ENCODE measurements at regions not wholly inside any gene's neighbourhood (a gene's known extent, or its start where the extent isn't known, plus 50 kb on each side); places are given as distances from the start of the nearest gene placed in this dataset.

- DNase-seq (ENCODE audit: low spot score) (no peak), ATAC-seq (no peak)
- no peaks in the 10 kb centered on the region; the same call in 1 of the 2 replicates for H3K9me2 ChIP-seq (ENCODE audit: insufficient read depth)
- no peaks in the 10 kb centered on the region for H3K4me1 ChIP-seq (ENCODE audit: insufficient read depth)
- no peak overlapping the region for H2AFZ ChIP-seq
- no peaks in the 10 kb centered on the region for H3K79me2 ChIP-seq (replicated peaks; ENCODE audit: insufficient read depth)
- H3K36me3 ChIP-seq (ENCODE audit: insufficient read depth) = no peaks in the 10 kb centered on the region
- Mint-ChIP-seq H3K4me1 (peaks cover 3% of the 10 kb centered on the region; the same call in 2 of the 3 replicates), H3K36me3 (ENCODE audit: low read depth) (no peaks in the 10 kb centered on the region), H3K9me3 (no peaks in the 10 kb centered on the region), H3K27ac (no peak overlapping the region), H3K27me3 (ENCODE audit: insufficient read depth, low read depth, poor library complexity) (peaks cover under 1% of the 10 kb centered on the region), H3K4me3 (no peak overlapping the region)
- H4K20me1 ChIP-seq (replicated peaks; ENCODE audit: insufficient read depth) = no peaks in the 10 kb centered on the region
- no peaks in the 10 kb centered on the region for H3K27me3 ChIP-seq (ENCODE audit: insufficient read depth)
- H3K27ac ChIP-seq (ENCODE audit: low read depth) = no peak overlapping the region
- TF ChIP-seq ZNF331 (CRISPR knock-in tag; IDR thresholded peaks at IDR 0.05; ENCODE audit: low read depth) (no peak), EZH2phosphoT487 (IDR thresholded peaks at IDR 0.05; ENCODE audit: unreplicated experiment) (no peak)
- no peak overlapping the region for H3K4me2 ChIP-seq
- no peaks in the 10 kb centered on the region for H3F3A ChIP-seq (replicated peaks; ENCODE audit: low read depth)
- no peak overlapping the region for H3K4me3 ChIP-seq
These were observed 341.0 kb downstream of the SLC7A11 start for GRCh38 chr4:137901114-137901513.

GRCh38 chr4:137896221-137896737, 345.9 kb downstream of the SLC7A11 start:
- no peak overlapping the region for H3K4me3 ChIP-seq
- no peaks in the 10 kb centered on the region for H3K27me3 ChIP-seq (ENCODE audit: insufficient read depth)
- ATAC-seq (no peak), DNase-seq (ENCODE audit: low spot score) (no peak)
- Mint-ChIP-seq H3K4me1 (no peaks in the 10 kb centered on the region), H3K27me3 (ENCODE audit: insufficient read depth, low read depth, poor library complexity) (peaks cover 6% of the 10 kb centered on the region), H3K4me3 (no peak overlapping the region), H3K36me3 (ENCODE audit: low read depth) (no peaks in the 10 kb centered on the region), H3K27ac (no peak overlapping the region), H3K9me3 (no peaks in the 10 kb centered on the region)
- no peaks in the 10 kb centered on the region for H3F3A ChIP-seq (replicated peaks; ENCODE audit: low read depth)
- H3K36me3 ChIP-seq (ENCODE audit: insufficient read depth) = no peaks in the 10 kb centered on the region
- H3K4me2 ChIP-seq = no peak overlapping the region
- H3K27ac ChIP-seq (ENCODE audit: low read depth) = no peak overlapping the region
- H4K20me1 ChIP-seq (replicated peaks; ENCODE audit: insufficient read depth) = no peaks in the 10 kb centered on the region
- no peaks in the 10 kb centered on the region for H3K79me2 ChIP-seq (replicated peaks; ENCODE audit: insufficient read depth)
- H3K9me2 ChIP-seq (ENCODE audit: insufficient read depth) = no peaks in the 10 kb centered on the region
- H3K4me1 ChIP-seq (ENCODE audit: insufficient read depth) = no peaks in the 10 kb centered on the region
- H2AFZ ChIP-seq = no peak overlapping the region
- TF ChIP-seq EZH2phosphoT487 (IDR thresholded peaks at IDR 0.05; ENCODE audit: unreplicated experiment) = no peak
- TF ChIP-seq STAT1 (IDR thresholded peaks at IDR 0.05; ENCODE audit: unreplicated experiment) = no peak
- TF ChIP-seq REST (IDR thresholded peaks at IDR 0.05; ENCODE audit: unreplicated experiment) = no peak
- TF ChIP-seq POLR2AphosphoS5 (IDR thresholded peaks at IDR 0.05; ENCODE audit: low read depth) = no peak
- no peak for TF ChIP-seq EZH2 (IDR thresholded peaks at IDR 0.05; ENCODE audit: low read depth, unreplicated experiment)
- no peak for TF ChIP-seq CREB1 (CRISPR knock-in tag; IDR thresholded peaks at IDR 0.05; ENCODE audit: low read depth)
- TF ChIP-seq ZNF114 (CRISPR knock-in tag; IDR thresholded peaks at IDR 0.05) = no peak
- TF ChIP-seq NANOG (IDR thresholded peaks at IDR 0.05; ENCODE audit: borderline replicate concordance) = no peak
- TF ChIP-seq ZNF462 (CRISPR knock-in tag; IDR thresholded peaks at IDR 0.05) = no peak
- TF ChIP-seq ETS1 (IDR thresholded peaks at IDR 0.05) = no peak
- no peak for TF ChIP-seq ZNF331 (CRISPR knock-in tag; IDR thresholded peaks at IDR 0.05; ENCODE audit: low read depth)
- TF ChIP-seq JUNB (IDR thresholded peaks at IDR 0.05; ENCODE audit: unreplicated experiment) = no peak
